K562 (cell line): ENCODE measurements at regions not wholly inside any gene's neighbourhood (a gene's known extent, or its start where the extent isn't known, plus 50 kb on each side); places are given as distances from the start of the nearest gene placed in this dataset.

ENCODE experiments used
- AFF4 ChIP-seq: sonication (generic); formaldehyde crosslinking; IDR thresholded peaks from 2 replicates; pipeline ENCODE4 v1.8.0; 2023; ENCODE audit warnings: mild to moderate bottlenecking, missing genetic modification reagents
- CREB3 ChIP-seq: fragments of 450-650 bp; conservative IDR thresholded peaks from 2 replicates; pipeline ENCODE4 v1.6.1; 2016; ENCODE audit warnings: missing genetic modification characterization, low read depth, mild to moderate bottlenecking, missing compliant biosample characterization, moderate library complexity
- CTCF ChIP-seq, 3 experiments: IDR thresholded peaks in 2 of 3; conservative IDR thresholded peaks in 1 of 3; 2 replicates each; pipeline ENCODE4 v1.5.1; 2011 to 2012; ENCODE audit warnings: low read length in 3 of 3, mild to moderate bottlenecking in 3 of 3, control low read depth in 2 of 3, improper control_type of control experiment in 1 of 3, inconsistent platforms in 1 of 3, low read depth in 1 of 3, mixed read lengths in 1 of 3, moderate library complexity in 1 of 3; ENCODE audit not compliant: insufficient read depth in 2 of 3
- E2F8 ChIP-seq: fragments of 450-650 bp; IDR thresholded peaks from 2 replicates; pipeline ENCODE4 v1.7.1; 2018; ENCODE audit warnings: mild to moderate bottlenecking, low read depth; ENCODE audit not compliant: partially characterized antibody
- EGR1 ChIP-seq: fragments of 450-650 bp; conservative IDR thresholded peaks from 2 replicates; pipeline ENCODE4 v1.6.1; 2017; ENCODE audit warnings: mild to moderate bottlenecking
- HDAC3 ChIP-seq: fragments of 450-650 bp; IDR thresholded peaks from 2 replicates; pipeline ENCODE4 v1.6.1; 2018; ENCODE audit warnings: borderline replicate concordance, mild to moderate bottlenecking, moderate library complexity; ENCODE audit not compliant: partially characterized antibody
- NFE2L1 ChIP-seq: fragments of 450-650 bp; IDR thresholded peaks from 2 replicates; pipeline ENCODE4 v1.6.1; 2016; ENCODE audit warnings: missing genetic modification characterization, low read depth, mild to moderate bottlenecking, missing compliant biosample characterization, moderate library complexity, borderline replicate concordance
- RAD51 ChIP-seq: fragments of 450-650 bp; IDR thresholded peaks from 2 replicates; pipeline ENCODE4 v1.7.1; 2016; ENCODE audit warnings: low read depth, mild to moderate bottlenecking, borderline replicate concordance
- SIN3A ChIP-seq, 2 experiments: fragments of 150-350 bp in 1 of 2; IDR thresholded peaks; 2 replicates each; pipeline ENCODE4 v1.6.1; 2011 to 2016; ENCODE audit warnings: borderline replicate concordance in 2 of 2, low read depth in 2 of 2, low read length in 2 of 2, mild to moderate bottlenecking in 2 of 2, moderate library complexity in 2 of 2; ENCODE audit not compliant: control insufficient read depth in 1 of 2
- SREBF1 ChIP-seq: fragments of 150-350 bp; IDR thresholded peaks from 2 replicates; pipeline ENCODE4 v1.6.1; 2014; ENCODE audit warnings: antibody characterized with exemption, low read depth, low read length, borderline replicate concordance
- TCF7 ChIP-seq: sonication (generic); IDR thresholded peaks from 2 replicates; pipeline ENCODE4 v1.6.1; 2016; ENCODE audit warnings: antibody characterized with exemption, borderline replicate concordance
- ZNF175 ChIP-seq: fragments of 200-800 bp; sonication (Bioruptor generic); IDR thresholded peaks from 2 replicates; pipeline ENCODE4 v1.6.1; 2016; ENCODE audit warnings: low read depth, mild to moderate bottlenecking, missing genetic modification characterization, missing compliant biosample characterization
- ZNF431 ChIP-seq: sonication (generic); formaldehyde crosslinking; IDR thresholded peaks from 2 replicates; pipeline ENCODE4 v1.8.0; 2022; ENCODE audit warnings: mild to moderate bottlenecking, missing genetic modification reagents
- ZNF76 ChIP-seq: fragments of 250-450 bp; sonication (Bioruptor Pico); IDR thresholded peaks from 2 replicates; pipeline ENCODE4 v1.4.0; 2020; ENCODE audit warnings: mild to moderate bottlenecking, moderate library complexity, borderline replicate concordance

GRCh38 chr4:15341733-15342300 is 86.0 kb upstream of the C1QTNF7 start:
- no peak for TF ChIP-seq CREB3 (tag)
- TF ChIP-seq E2F8, result no peak
- TF ChIP-seq ZNF175 (CRISPR knock-in tag), result no peak
- TF ChIP-seq NFE2L1 (tag), result no peak
- no peak for TF ChIP-seq ZNF76
- no peak for TF ChIP-seq SREBF1
- TF ChIP-seq CTCF (IDR thresholded peaks at IDR 0.05 in 2 of 3, conservative IDR thresholded peaks at IDR 0.05 in 1 of 3; ENCODE audit: insufficient read depth in 2 of 3, low read depth in 1 of 3, low read length in 3 of 3), result no peak
- no peak for TF ChIP-seq EGR1
- TF ChIP-seq HDAC3, result no peak
- no peak for TF ChIP-seq AFF4 (CRISPR knock-in tag)
- no peak for TF ChIP-seq RAD51
- no peak for TF ChIP-seq TCF7
- TF ChIP-seq ZNF431 (CRISPR knock-in tag), result no peak
- TF ChIP-seq SIN3A (IDR thresholded peaks at IDR 0.05; ENCODE audit: borderline replicate concordance in 2 of 2, control insufficient read depth in 1 of 2, low read depth in 2 of 2, low read length in 2 of 2), result no peak
